ENCODE measurements at regions not wholly inside any gene's neighbourhood (a gene's known extent, or its start where the extent isn't known, plus 50 kb on each side); places are given as distances from the start of the nearest gene placed in this dataset.
"Not testable (repeated sequence)": the region's sequence is repeated elsewhere in the genome, so short reads cannot be mapped to it uniquely, and the experiment has no call there.

- H3K4me3 ChIP-seq (ENCODE audit: low read length), result no peak overlapping the region
- no peak for TF ChIP-seq ZNF274 (IDR thresholded peaks at IDR 0.05; ENCODE audit: low read depth, low read length)
These were observed 2336.0 kb upstream of the ACO1 start for GRCh38 chr9:30048396-30048795.

GRCh38 chr9:30058463-30058862 is 2326.0 kb upstream of the ACO1 start:
- no peak overlapping the region for H3K4me3 ChIP-seq (ENCODE audit: low read length)
- TF ChIP-seq ZNF274 (IDR thresholded peaks at IDR 0.05; ENCODE audit: low read depth, low read length), result no peak

GRCh38 chr9:30060976-30061375 is 2323.5 kb upstream of the ACO1 start:
- no peak overlapping the region for H3K4me3 ChIP-seq (ENCODE audit: low read length)
- TF ChIP-seq ZNF274 (IDR thresholded peaks at IDR 0.05; ENCODE audit: low read depth, low read length), result no peak

- no peak overlapping the region for H3K4me3 ChIP-seq (ENCODE audit: low read length)
- no peak for TF ChIP-seq ZNF274 (IDR thresholded peaks at IDR 0.05; ENCODE audit: low read depth, low read length)
These were observed 2318.6 kb upstream of the ACO1 start for GRCh38 chr9:30065888-30066287.

- H3K4me3 ChIP-seq (ENCODE audit: low read length), result not testable (repeated sequence)
These were observed 2315.2 kb upstream of the ACO1 start for GRCh38 chr9:30069236-30069635.

GRCh38 chr9:30075022-30075421 is 2309.4 kb upstream of the ACO1 start:
- no peak overlapping the region for H3K4me3 ChIP-seq (ENCODE audit: low read length)
- no peak for TF ChIP-seq ZNF274 (IDR thresholded peaks at IDR 0.05; ENCODE audit: low read depth, low read length)

- no peak overlapping the region for H3K4me3 ChIP-seq (ENCODE audit: low read length)
- TF ChIP-seq ZNF274 (IDR thresholded peaks at IDR 0.05; ENCODE audit: low read depth, low read length), result no peak
These were observed 2308.8 kb upstream of the ACO1 start for GRCh38 chr9:30075451-30076199.

GRCh38 chr9:30078195-30078594 is 2306.2 kb upstream of the ACO1 start:
- H3K4me3 ChIP-seq (ENCODE audit: low read length), result no peak overlapping the region
- TF ChIP-seq ZNF274 (IDR thresholded peaks at IDR 0.05; ENCODE audit: low read depth, low read length), result no peak

DNA sequence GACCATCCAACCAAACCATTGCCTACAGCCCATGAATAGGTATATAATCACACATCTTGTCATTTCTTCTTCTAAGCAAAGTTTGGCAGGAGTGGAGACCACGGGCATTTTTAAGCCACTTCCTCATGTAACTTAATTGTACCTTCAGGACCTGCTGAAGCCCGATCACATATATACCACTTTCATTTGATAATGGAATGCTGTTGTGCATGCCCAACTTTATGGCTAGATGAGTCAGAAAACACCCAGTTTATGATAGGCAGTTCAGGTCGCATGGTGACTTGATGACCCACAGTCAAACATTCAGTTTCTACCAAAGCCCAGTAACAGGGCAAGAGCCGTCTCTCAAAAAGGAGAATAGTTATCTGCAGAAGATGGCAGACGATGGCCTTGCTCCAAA is 2295.0 kb upstream of the ACO1 start:
- no peak for TF ChIP-seq ZNF274 (IDR thresholded peaks at IDR 0.05; ENCODE audit: low read depth, low read length)
- no peak overlapping the region for H3K4me3 ChIP-seq (ENCODE audit: low read length)

GRCh38 chr9:30103647-30104394 is 2280.6 kb upstream of the ACO1 start:
- H3K4me3 ChIP-seq (ENCODE audit: low read length), result no peak overlapping the region
- no peak for TF ChIP-seq ZNF274 (IDR thresholded peaks at IDR 0.05; ENCODE audit: low read depth, low read length)

GRCh38 chr9:30107134-30107533 is 2277.3 kb upstream of the ACO1 start:
- H3K4me3 ChIP-seq (ENCODE audit: low read length), result not testable (repeated sequence)

DNA sequence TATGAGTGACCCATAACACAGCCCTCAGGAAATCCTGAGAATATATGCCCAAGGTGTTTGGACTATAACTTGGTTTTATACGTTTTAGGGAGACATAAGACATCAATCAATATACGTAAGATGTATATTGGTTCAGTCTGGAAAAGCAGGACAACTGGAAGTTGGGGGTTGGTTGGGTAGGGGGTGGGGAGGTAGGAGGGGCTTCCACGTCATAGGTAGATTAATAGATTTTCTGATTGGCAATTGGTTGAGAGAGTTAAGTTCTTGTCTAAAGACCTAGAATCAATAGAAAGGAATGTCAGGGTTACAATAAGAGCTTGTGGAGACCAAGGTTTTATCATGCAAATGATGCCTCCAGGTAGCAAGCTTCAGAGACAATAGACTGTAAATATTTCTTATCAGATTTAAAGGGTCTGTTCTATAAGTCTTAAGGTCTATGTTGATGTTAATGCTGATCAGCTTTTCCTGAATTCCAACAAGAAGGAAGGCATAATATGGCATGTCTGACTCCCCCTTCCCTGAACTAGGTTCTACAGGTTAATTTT is 2267.7 kb upstream of the ACO1 start:
- no peak for TF ChIP-seq ZNF274 (IDR thresholded peaks at IDR 0.05; ENCODE audit: low read depth, low read length)
- H3K4me3 ChIP-seq (ENCODE audit: low read length), result no peak overlapping the region

DNA sequence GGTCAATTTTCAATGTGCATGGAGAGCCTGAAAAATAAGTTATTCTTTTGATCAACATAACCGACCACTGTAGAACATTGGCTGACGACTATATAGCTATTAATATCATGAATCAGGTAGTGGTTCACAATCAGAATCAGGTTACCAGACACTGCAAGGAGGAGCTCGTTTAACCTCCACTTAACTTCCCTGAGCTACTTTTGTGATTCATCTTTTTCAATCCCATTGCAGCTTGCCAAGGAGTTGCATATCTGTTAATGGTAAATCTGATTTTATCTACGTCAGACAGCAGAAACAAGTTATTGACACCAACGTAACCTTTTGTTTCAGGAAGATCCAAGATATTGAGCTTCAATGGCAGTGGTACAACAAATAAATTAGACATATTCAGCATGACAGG is 2263.8 kb upstream of the ACO1 start:
- H3K4me3 ChIP-seq (ENCODE audit: low read length), result no peak overlapping the region

DNA sequence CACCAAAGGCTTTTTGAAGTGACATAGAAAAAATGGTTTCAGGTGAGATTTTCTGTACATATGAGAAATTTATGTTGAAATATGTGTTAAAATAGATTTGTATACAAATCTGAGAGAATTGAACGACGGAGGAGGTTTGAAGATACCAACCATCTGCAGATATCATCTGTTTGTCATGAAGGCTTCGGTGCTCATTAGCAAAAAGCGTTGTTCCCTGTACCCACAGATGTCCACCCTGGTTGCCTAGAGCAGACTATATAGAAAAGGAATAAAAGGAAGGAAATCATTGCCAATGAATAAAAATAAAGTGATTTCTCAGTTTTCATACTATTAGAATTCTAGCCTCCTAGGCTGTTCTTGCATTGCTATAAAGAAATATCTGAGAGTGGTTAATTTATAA is 2262.8 kb upstream of the ACO1 start:
- no peak for TF ChIP-seq ZNF274 (IDR thresholded peaks at IDR 0.05; ENCODE audit: low read depth, low read length)
- no peak overlapping the region for H3K4me3 ChIP-seq (ENCODE audit: low read length)

More for the DNA sequence above, 2263.8 kb upstream of the ACO1 start:
- no peak for TF ChIP-seq ZNF274 (IDR thresholded peaks at IDR 0.05; ENCODE audit: low read depth, low read length)

DNA sequence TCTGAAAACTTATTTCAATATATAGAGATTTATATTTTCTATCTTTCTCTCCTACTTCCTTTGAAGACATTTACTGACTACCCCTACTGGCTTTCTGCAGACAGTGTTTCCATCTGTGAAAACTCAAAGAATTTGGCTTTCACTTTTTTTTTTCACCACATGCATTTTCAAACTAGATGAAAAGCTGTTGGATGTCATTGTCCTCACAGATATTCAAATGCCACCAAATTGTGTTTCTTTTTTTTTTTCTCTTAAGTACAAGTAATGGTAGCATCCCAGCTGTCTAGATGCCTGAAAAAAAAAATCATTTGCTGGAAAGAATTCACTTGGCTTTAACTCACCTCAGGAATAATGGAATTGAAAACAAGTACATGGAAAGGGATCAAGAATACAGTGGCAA is 2258.6 kb upstream of the ACO1 start:
- TF ChIP-seq ZNF274 (IDR thresholded peaks at IDR 0.05; ENCODE audit: low read depth, low read length), result no peak
- H3K4me3 ChIP-seq (ENCODE audit: low read length), result no peak overlapping the region

Measured in GM08714 (cell line).